K562 (cell line): ENCODE measurements at regions not wholly inside any gene's neighbourhood (a gene's known extent, or its start where the extent isn't known, plus 50 kb on each side); places are given as distances from the start of the nearest gene placed in this dataset.

Source experiments
- ATAC-seq: fragments of 200-7000 bp; cut with Tn5 transposase; 3 replicates; pipeline ENCODE4 v1.9.1; 2020; ENCODE audit warnings: moderate library complexity
- BruUV-seq: library from RNA; stranded (reverse); fragments of 400-500 nt; replicated peaks from 2 replicates; lab custom pipeline; 2021; lab: Mats Ljungman, UMichigan
- CTCF ChIA-PET: fragments of 300-600 bp; formaldehyde crosslinking; extraction: SDS; loops from one replicate; lab custom pipeline; 2021; ENCODE audit warnings: low intra/inter-chr PET ratio; lab: Yijun Ruan, JAX
- POLR2A ChIA-PET: fragments of 300-600, 350-650 bp; sonication (Branson Sonifier 250); formaldehyde crosslinking; extraction: SDS; loops from one replicate; lab custom pipeline; 2021; ENCODE audit warnings: antibody characterized with exemption, inconsistent platforms; lab: Yijun Ruan, JAX
- DNase-seq, 4 experiments: peaks; one replicate each; pipeline versions ENCODE4 v3.0.0 to v3.0.0-alpha.2; 2011 to 2018; ENCODE audit warnings: low spot score in 3 of 4, mixed read lengths in 3 of 4; ENCODE audit errors: extremely low read depth in 1 of 4
- FAIRE-seq: peaks from 2 replicates; lab custom pipeline; 2011; peaks lifted over from hg19 to GRCh38; lab: Jason Lieb, UNC
- H2AFZ ChIP-seq: 2 replicates; pipeline ENCODE4 v1.6.0; 2011; ENCODE audit warnings: low read depth, low read length, control low read depth, inconsistent platforms
- H3K27ac ChIP-seq: fragments of 200-600 bp; 3 replicates; pipeline ENCODE4 v1.8.0; 2011; ENCODE audit warnings: low read depth, mild to moderate bottlenecking, control low read depth, inconsistent platforms, low read length, moderate library complexity, mixed read lengths; ENCODE audit errors: extremely low read depth
- H3K27me3 ChIP-seq, 2 experiments: fragments of 300-600 bp in 1 of 2; 2 replicates in 1 of 2; 3 replicates in 1 of 2; pipeline versions ENCODE4 v1.6.0 to v1.8.0; 2011; ENCODE audit warnings: inconsistent platforms in 2 of 2, low read length in 2 of 2, mild to moderate bottlenecking in 1 of 2, mixed read lengths in 1 of 2, moderate library complexity in 1 of 2; ENCODE audit not compliant: control insufficient read depth in 2 of 2, insufficient read depth in 2 of 2
- H3K36me3 ChIP-seq: fragments of 300-600 bp; 3 replicates; pipeline ENCODE4 v1.8.0; 2011; ENCODE audit warnings: mild to moderate bottlenecking, low read length, inconsistent platforms; ENCODE audit not compliant: control insufficient read depth, insufficient read depth
- H3K4me1 ChIP-seq, 2 experiments: fragments of 200-600 bp in 1 of 2; replicated peaks in 1 of 2; 2 replicates in 1 of 2; 3 replicates in 1 of 2; pipeline versions ENCODE4 v1.5.1 to v1.8.0; 2011; ENCODE audit warnings: inconsistent platforms in 2 of 2, low read length in 2 of 2, mild to moderate bottlenecking in 1 of 2, mixed read lengths in 1 of 2, moderate library complexity in 1 of 2; ENCODE audit not compliant: control insufficient read depth in 2 of 2, insufficient read depth in 2 of 2
- H3K4me2 ChIP-seq: 2 replicates; pipeline ENCODE4 v1.6.1; 2011; ENCODE audit warnings: low read length, control low read depth, inconsistent platforms, mixed read lengths; ENCODE audit not compliant: insufficient read depth
- H3K4me3 ChIP-seq: fragments of 200-600 bp; sonication (generic), shearing (Covaris generic); 2 replicates; pipeline ENCODE4 v1.5.1; 2016; ENCODE audit warnings: control low read depth, inconsistent platforms
- H3K79me2 ChIP-seq: fragments of 200-600 bp; 3 replicates; pipeline ENCODE4 v1.8.0; 2011; ENCODE audit warnings: low read length, inconsistent platforms; ENCODE audit not compliant: control insufficient read depth, insufficient read depth
- H3K9ac ChIP-seq, 2 experiments: 2 replicates each; pipeline versions ENCODE4 v1.6.0 to v1.6.1; 2011; ENCODE audit warnings: low read depth in 2 of 2, low read length in 2 of 2, control low read depth in 1 of 2, inconsistent platforms in 1 of 2, mild to moderate bottlenecking in 1 of 2, mixed read lengths in 1 of 2; ENCODE audit not compliant: insufficient read depth in 1 of 2
- H3K9me1 ChIP-seq: one replicate; pipeline ENCODE4 v1.6.0; 2011; ENCODE audit warnings: inconsistent platforms, mild to moderate bottlenecking, low read length, moderate library complexity; ENCODE audit not compliant: control insufficient read depth, insufficient read depth
- H3K9me3 ChIP-seq: replicated peaks from 2 replicates; pipeline ENCODE4 v1.5.1; 2011; ENCODE audit warnings: low read depth, low read length, inconsistent platforms; ENCODE audit not compliant: control insufficient read depth, insufficient read depth
- H4K20me1 ChIP-seq: replicated peaks from 2 replicates; pipeline ENCODE4 v1.6.1; 2011; ENCODE audit warnings: low read length, inconsistent platforms, mixed read lengths; ENCODE audit not compliant: control insufficient read depth, insufficient read depth
- E2F1 ChIP-seq: sonication (generic); formaldehyde crosslinking; IDR thresholded peaks from 2 replicates; pipeline ENCODE4 v1.8.1; 2023; ENCODE audit warnings: mild to moderate bottlenecking, missing genetic modification reagents, moderate library complexity
- E2F3 ChIP-seq: fragments of 250-450 bp; sonication (Bioruptor Pico); IDR thresholded peaks from 2 replicates; pipeline ENCODE4 v1.4.0; 2020; ENCODE audit warnings: mild to moderate bottlenecking
- ETS2 ChIP-seq: IDR thresholded peaks from 2 replicates; pipeline ENCODE4 v1.6.1; 2016; ENCODE audit warnings: borderline replicate concordance, missing genetic modification characterization, mild to moderate bottlenecking, moderate library complexity, missing compliant biosample characterization; ENCODE audit not compliant: poor library complexity, severe bottlenecking
- KAT7 ChIP-seq: sonication (generic); formaldehyde crosslinking; IDR thresholded peaks from 2 replicates; pipeline ENCODE4 v1.8.0; 2022; ENCODE audit warnings: missing genetic modification reagents, mild to moderate bottlenecking, borderline replicate concordance
- MTA1 ChIP-seq: fragments of 450-650 bp; IDR thresholded peaks from 2 replicates; pipeline ENCODE4 v1.6.1; 2017; ENCODE audit warnings: borderline replicate concordance
- NFIC ChIP-seq: fragments of 450-650 bp; IDR thresholded peaks from 2 replicates; pipeline ENCODE4 v1.6.1; 2017; ENCODE audit warnings: mild to moderate bottlenecking, inconsistent platforms
- RBM34 ChIP-seq: fragments of 200-400 bp; formaldehyde crosslinking; IDR thresholded peaks from 2 replicates; pipeline ENCODE4 v1.6.1; 2018; ENCODE audit warnings: low read length, borderline replicate concordance; ENCODE audit not compliant: insufficient read depth
- SNRNP70 ChIP-seq: fragments of 200-400 bp; formaldehyde crosslinking; optimal IDR thresholded peaks from 2 replicates; pipeline ENCODE3; 2017; ENCODE audit warnings: low read depth, low read length
- SUPT5H ChIP-seq: fragments of 450-650 bp; IDR thresholded peaks from 2 replicates; pipeline ENCODE4 v1.6.1; 2016
- ZBED1 ChIP-seq: IDR thresholded peaks from 2 replicates; pipeline ENCODE4 v1.6.1; 2014
- ZNF140 ChIP-seq: fragments of 250-450 bp; sonication (Bioruptor Pico); IDR thresholded peaks from 2 replicates; pipeline ENCODE4 v1.8.0; 2021; ENCODE audit warnings: moderate library complexity, mild to moderate bottlenecking, inconsistent platforms
- ZNF3 ChIP-seq: fragments of 250-450 bp; sonication (Bioruptor Pico); IDR thresholded peaks from 2 replicates; pipeline ENCODE4 v1.5.0; 2021; ENCODE audit warnings: mild to moderate bottlenecking, moderate library complexity
- WGBS: fragments of 100-300 bp; shearing (Covaris generic); methylation state at CpG from one replicate; pipeline ENCODE4 v1.1.6; 2016; ENCODE audit warnings: low coverage, mixed read lengths; ENCODE audit not compliant: insufficient coverage; ENCODE audit errors: missing lambda C conversion rate; 5-methylcytosine and 5-hydroxymethylcytosine counted together
- in situ Hi-C: fragments of 300-500 bp; cut with MboI; formaldehyde crosslinking; loops from 4 replicates; pipeline ENCODE4 v1.15.0; 2018; ENCODE audit warnings: inconsistent platforms, mixed read lengths
- intact Hi-C: fragments of 100-400 bp; cut with micrococcal nuclease; formaldehyde crosslinking; loops from 2 replicates; pipeline ENCODE4 v1.14.2; 2022
- TF ChIP-seq, protein P1 (sequence below): fragments of 250-450 bp; sonication (Bioruptor Pico); IDR thresholded peaks from 2 replicates; pipeline ENCODE4 v1.4.0; 2020; ENCODE audit warnings: mild to moderate bottlenecking

- no peaks in the 10 kb centered on the region for H3K9me1 ChIP-seq
- ATAC-seq (no peak), DNase-seq (no peak), FAIRE-seq (no peak)
- 46% methylated on average over 6 of the region's 21 CpGs for WGBS
- H3K9ac ChIP-seq, result no peak overlapping the region
- TF ChIP-seq NFIC (peak; percentile 63), E2F3 (CRISPR knock-in tag) (no peak)
- POLR2A ChIA-PET, result no interaction called here
- H4K20me1 ChIP-seq, result no peaks in the 10 kb centered on the region
- no peak overlapping the region for H3K4me2 ChIP-seq
- intact Hi-C loops, result loop anchor here (10.0 kb wide), 1 partner anchor 65 kb away; the partner anchor contains the start of gene AMZ2
- H3K4me1 ChIP-seq, result no peaks in the 10 kb centered on the region; a peak in 1 of 5 replicates
- CTCF ChIA-PET, result interaction anchor here (0.6 kb wide), 1 partner anchor 457 kb away, joined by 3 read pairs; no protein-coding TSS in a partner anchor
- H3K36me3 ChIP-seq, result no peaks in the 10 kb centered on the region
- BruUV-seq, result no TSS peak
- no peaks in the 10 kb centered on the region for H3K79me2 ChIP-seq
- H2AFZ ChIP-seq, result no peak overlapping the region
- in situ Hi-C loops, result loop anchor here (10.0 kb wide), 1 partner anchor 285 kb away; no protein-coding TSS in a partner anchor
- H3K9me3 ChIP-seq, result no peaks in the 10 kb centered on the region
- no peak overlapping the region for H3K4me3 ChIP-seq
- no peak overlapping the region for H3K27ac ChIP-seq
- H3K27me3 ChIP-seq, result no peaks in the 10 kb centered on the region; a peak in 1 of 5 replicates
Observed at GRCh38 chr17:68179236-68179925, 68.5 kb upstream of the AMZ2 start.

DNA sequence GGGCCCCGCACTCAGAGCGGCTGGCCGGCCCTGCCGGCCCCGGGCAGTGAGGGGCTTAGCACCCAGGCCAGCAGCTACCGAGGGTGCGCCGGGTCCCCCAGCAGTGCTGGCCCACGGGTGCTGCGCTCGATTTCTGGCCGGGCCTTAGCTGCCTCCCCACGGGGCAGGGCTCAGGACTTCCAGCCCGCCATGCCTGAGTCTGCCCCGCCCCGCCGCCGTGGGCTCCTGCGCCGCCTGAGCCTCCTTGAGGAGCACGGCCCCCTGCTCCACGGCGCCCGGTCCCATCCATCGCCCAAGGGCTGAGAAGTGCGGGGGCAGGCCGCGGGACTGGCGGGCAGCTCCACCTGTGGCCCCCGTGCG, 67.9 kb upstream of the AMZ2 start:
- Histone ChIP-seq H3K4me3 (no peak overlapping the region), H2AFZ (no peak overlapping the region), H3K9ac (no peak overlapping the region), H3K27ac (no peak overlapping the region), H3K79me2 (no peaks in the 10 kb centered on the region), H3K9me3 (no peaks in the 10 kb centered on the region), H3K4me2 (no peak overlapping the region), H3K36me3 (no peaks in the 10 kb centered on the region), H3K27me3 (no peaks in the 10 kb centered on the region; a peak in 1 of 5 replicates), H4K20me1 (no peaks in the 10 kb centered on the region; the same call in 1 of the 2 replicates), H3K4me1 (no peaks in the 10 kb centered on the region; a peak in 1 of 5 replicates), H3K9me1 (no peaks in the 10 kb centered on the region)
- intact Hi-C loops, result loop anchor here (10.0 kb wide), 1 partner anchor 65 kb away; the partner anchor contains the start of gene AMZ2
- WGBS, result 75% methylated on average over 18 of the region's 31 CpGs
- ChIA-PET CTCF (interaction anchor here (0.6 kb wide), 1 partner anchor 456 kb away, joined by 3 read pairs; no protein-coding TSS in a partner anchor), POLR2A (interaction anchor here (0.9 kb wide), 1 partner anchor 219 kb away, joined by 4 read pairs; no protein-coding TSS in a partner anchor)
- FAIRE-seq (no peak), ATAC-seq (no peak), DNase-seq (no peak)
- BruUV-seq, result no TSS peak
- in situ Hi-C loops, result loop anchor here (10.0 kb wide), 1 partner anchor 285 kb away; no protein-coding TSS in a partner anchor
- TF ChIP-seq, protein P1, sequence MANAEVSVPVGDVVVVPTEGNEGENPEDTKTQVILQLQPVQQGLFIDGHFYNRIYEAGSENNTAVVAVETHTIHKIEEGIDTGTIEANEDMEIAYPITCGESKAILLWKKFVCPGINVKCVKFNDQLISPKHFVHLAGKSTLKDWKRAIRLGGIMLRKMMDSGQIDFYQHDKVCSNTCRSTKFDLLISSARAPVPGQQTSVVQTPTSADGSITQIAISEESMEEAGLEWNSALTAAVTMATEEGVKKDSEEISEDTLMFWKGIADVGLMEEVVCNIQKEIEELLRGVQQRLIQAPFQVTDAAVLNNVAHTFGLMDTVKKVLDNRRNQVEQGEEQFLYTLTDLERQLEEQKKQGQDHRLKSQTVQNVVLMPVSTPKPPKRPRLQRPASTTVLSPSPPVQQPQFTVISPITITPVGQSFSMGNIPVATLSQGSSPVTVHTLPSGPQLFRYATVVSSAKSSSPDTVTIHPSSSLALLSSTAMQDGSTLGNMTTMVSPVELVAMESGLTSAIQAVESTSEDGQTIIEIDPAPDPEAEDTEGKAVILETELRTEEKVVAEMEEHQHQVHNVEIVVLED (CRISPR knock-in tag), result no peak
- TF ChIP-seq SNRNP70 (no peak), ZBED1 (no peak), SUPT5H (no peak), ETS2 (tag) (no peak), MTA1 (no peak), ZNF3 (no peak), RBM34 (no peak), E2F1 (no peak), KAT7 (CRISPR knock-in tag) (no peak), ZNF140 (CRISPR knock-in tag) (no peak)
